OCI-LY1 (cell line): ENCODE measurements at regions not wholly inside any gene's neighbourhood (a gene's known extent, or its start where the extent isn't known, plus 50 kb on each side); places are given as distances from the start of the nearest gene placed in this dataset.

Experiments
- CTCF ChIP-seq: fragments of 200-600 bp; sonication (generic), shearing (Covaris generic); IDR thresholded peaks from 2 replicates; pipeline ENCODE4 v1.5.1; 2017; ENCODE audit warnings: mild to moderate bottlenecking, antibody characterized with exemption, low read length, moderate library complexity, mixed read lengths
- EZH2 ChIP-seq: fragments of 200-600 bp; sonication (generic), shearing (Covaris generic); IDR thresholded peaks from 2 replicates; pipeline ENCODE4 v1.8.0; 2017; ENCODE audit warnings: borderline replicate concordance, mixed run types, mild to moderate bottlenecking, antibody characterized with exemption, low read length, moderate library complexity, mixed read lengths

- no peak for TF ChIP-seq CTCF
- no peak for TF ChIP-seq EZH2
These were observed 101.3 kb upstream of the ZEB2 start for GRCh38 chr2:144621266-144621665.
